Renal cortical epithelial cell (primary cell): ENCODE measurements at regions not wholly inside any gene's neighbourhood (a gene's known extent, or its start where the extent isn't known, plus 50 kb on each side); places are given as distances from the start of the nearest gene placed in this dataset.
"Not testable (repeated sequence)": the region's sequence is repeated elsewhere in the genome, so short reads cannot be mapped to it uniquely, and the experiment has no call there.

ENCODE experiments used
- DNase-seq: peaks from one replicate; pipeline ENCODE4 v3.0.0-alpha.2; 2011; ENCODE audit warnings: low read depth

DNA sequence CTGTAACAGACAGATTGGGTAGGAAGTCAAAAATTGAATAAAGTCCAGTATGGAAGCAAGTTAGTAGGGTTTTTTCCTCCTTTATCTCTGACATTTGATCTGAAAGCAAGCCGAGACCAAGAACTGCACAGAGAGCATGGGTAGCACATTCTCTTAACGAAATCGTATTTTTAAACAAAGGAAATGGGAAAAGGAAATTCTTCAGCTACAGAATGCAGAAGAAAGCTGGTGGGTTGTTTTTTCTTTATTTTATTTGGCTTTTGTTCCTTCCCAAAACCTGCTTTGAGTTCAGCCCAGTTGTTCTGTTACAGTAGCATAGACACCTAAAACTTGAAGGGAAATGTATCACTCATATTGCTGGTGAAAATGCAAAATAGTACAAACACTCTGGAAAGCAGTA is 397.0 kb downstream of the GBE1 start:
- no peak for DNase-seq

- DNase-seq, result no peak
Observed at GRCh38 chr3:81363816-81364215, 397.6 kb downstream of the GBE1 start.

DNA sequence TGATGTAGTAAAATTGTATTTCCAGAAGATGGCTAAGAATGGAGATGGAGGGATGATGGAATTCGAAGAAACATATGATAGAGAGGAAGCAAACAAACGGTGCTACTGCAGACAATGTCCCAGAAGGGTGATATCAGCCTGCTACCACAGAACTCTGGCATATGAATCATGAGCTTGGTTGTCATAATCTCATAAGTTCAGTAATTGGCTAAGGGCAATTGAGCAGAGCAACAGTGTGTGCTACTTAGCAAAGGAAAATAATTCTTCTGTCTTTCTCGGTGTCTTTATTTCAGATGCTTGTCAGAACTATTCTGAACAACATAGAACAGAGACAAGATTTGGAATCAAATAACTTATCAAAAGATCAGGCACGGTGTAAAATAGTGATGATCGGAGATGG is 407.3 kb downstream of the GBE1 start:
- DNase-seq, result no peak

DNA sequence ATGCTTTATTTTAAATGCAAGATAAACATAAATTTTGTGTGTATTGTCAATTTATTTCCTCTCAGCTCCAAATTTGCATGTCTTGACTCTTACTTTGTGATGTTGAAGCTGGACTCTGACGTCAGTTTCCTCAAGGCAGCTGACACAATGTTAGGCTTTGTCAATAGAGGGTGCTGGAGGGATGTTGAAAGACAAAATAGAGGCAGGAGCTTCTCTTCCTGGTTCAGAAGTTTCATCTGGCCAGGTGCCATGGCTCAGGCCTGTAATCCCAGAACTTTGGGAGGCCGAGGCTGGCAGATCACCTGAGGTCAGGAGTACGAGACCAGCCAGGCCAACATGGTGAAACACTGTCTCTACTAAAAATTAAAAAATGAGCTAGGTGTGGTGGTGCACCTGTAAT is 408.6 kb downstream of the GBE1 start:
- DNase-seq, result peak; percentile 47

- DNase-seq, result no peak
Observed at GRCh38 chr3:81349816-81350340, 411.6 kb downstream of the GBE1 start.

DNA sequence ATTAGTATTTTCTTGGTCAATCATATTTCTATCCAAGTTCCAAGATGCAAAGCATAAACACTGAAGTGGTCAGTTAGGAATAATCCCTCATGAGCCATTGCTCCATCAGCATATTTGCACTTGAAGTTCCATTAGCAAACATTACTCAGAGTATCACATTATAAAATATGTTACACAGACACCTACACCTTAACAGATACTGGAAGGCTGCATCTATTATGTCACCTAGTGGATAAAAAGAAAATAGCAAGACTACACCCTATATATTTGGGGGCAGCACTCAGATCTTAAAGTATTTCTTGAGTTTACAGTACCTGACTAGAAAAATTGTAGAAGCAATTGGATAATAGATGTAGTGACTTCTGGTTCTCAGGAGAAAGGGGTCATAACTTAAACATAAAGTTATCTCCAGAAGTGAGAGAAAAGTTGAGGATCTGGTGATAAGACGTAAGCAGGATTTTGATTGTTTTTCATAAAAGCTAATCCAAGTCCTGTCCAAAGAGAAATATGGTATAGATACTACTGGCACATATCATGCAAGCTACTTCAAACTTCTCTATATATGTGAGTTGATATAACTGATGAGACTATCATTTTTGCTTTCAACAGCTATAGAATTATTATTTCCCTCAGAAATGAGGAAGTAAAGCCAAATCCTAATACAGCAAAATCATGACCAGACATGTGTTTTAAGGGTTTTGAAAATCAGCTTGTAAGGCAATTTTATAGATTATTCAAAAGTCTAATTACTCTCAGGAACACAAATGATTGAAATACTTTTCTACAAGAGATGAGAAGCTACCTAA is 422.2 kb downstream of the GBE1 start:
- peak; percentile 51 for DNase-seq

GRCh38 chr3:81336470-81336869 is 425.0 kb downstream of the GBE1 start:
- DNase-seq, result no peak

- DNase-seq, result not testable (repeated sequence)
Observed at GRCh38 chr3:81329835-81330234, 431.6 kb downstream of the GBE1 start.

- no peak for DNase-seq
Observed at GRCh38 chr3:81326245-81326644, 435.2 kb downstream of the GBE1 start.

- no peak for DNase-seq
Observed at GRCh38 chr3:81320862-81321261, 440.6 kb downstream of the GBE1 start.

DNA sequence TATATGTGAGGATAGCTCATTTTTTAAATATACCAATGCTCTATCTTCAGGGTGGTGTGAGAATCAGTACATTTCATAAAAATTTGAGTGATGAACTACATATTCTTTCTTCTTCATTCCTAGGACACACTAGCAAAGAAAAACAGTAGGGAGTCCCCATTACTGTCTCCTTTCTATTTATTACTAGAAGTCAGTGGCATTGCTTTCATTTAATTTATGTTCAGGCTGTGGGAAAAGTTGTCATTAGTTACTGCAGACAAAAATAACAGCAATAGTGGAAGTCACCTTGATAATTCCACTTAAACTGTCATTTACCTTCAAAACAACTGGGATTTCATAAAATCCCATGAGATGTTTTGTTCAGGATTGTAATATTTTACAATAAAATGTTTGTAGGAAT is 446.4 kb downstream of the GBE1 start:
- DNase-seq, result no peak

GRCh38 chr3:81311321-81311720 is 450.1 kb downstream of the GBE1 start:
- no peak for DNase-seq

DNA sequence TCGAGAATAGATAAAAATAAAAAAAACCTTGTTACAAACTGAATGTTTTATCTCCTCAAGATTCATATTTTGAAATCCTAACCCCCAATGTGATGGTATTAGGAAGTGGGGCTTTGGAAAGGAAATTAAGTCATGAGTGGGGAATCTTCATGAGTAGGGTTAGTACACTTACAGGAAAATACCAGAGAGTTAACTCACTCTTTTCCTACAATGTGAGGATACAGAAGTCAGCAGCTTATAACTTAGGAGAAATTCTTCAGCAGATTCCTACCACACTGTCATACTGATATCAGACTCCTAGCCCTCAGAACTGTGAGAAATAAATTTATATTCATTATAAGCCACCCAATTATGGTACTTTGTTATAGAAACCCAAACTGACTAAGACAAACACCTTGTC is 453.1 kb downstream of the GBE1 start:
- peak; percentile 3 for DNase-seq

GRCh38 chr3:81307221-81307620 is 454.2 kb downstream of the GBE1 start:
- no peak for DNase-seq

DNA sequence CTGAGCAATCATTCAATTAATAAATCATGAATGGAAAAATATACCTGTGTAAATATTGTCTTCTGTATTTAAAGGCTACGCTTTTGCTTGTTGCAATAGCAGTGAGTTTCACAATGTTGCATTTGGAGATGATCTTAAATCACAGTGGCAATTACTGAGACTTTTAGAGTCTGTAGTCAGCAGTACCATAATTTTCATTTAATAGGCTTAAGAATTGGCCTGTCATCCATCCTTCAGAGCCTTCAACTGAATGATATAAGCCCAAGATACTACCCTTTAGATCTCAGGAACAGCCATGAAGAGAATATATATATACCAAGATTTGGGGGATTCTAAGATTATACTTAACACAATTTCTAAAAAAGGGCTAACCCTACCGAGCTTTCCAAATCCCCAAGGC is 458.1 kb downstream of the GBE1 start:
- no peak for DNase-seq

- DNase-seq, result peak; percentile 48
Observed at GRCh38 chr3:81302045-81302444, 459.4 kb downstream of the GBE1 start.

- DNase-seq, result no peak
Observed at GRCh38 chr3:81301230-81301629, 460.2 kb downstream of the GBE1 start.

- DNase-seq, result peak; percentile 78
Observed at GRCh38 chr3:81300324-81300927, 461.0 kb downstream of the GBE1 start.

DNA sequence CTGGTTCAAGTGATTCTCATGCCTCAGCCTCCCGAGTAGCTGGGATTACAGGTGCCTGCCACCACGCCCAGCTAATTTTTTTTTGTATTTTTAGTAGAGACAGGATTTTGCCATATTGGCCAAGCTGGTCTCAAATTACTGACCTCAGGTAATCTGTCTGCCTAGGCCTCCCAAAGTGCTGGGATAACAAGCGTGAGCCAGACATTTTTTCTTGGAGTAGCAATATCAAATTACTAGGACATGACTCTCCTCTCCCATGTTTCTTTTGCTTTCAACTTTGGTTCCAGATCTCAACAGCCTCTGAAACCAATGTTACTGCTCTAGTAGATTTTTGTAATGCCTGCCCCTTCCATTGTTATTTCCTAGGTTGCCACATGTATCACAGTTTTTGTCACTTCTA is 462.0 kb downstream of the GBE1 start:
- DNase-seq, result no peak

- no peak for DNase-seq
Observed at GRCh38 chr3:81295906-81296577, 465.4 kb downstream of the GBE1 start.

DNA sequence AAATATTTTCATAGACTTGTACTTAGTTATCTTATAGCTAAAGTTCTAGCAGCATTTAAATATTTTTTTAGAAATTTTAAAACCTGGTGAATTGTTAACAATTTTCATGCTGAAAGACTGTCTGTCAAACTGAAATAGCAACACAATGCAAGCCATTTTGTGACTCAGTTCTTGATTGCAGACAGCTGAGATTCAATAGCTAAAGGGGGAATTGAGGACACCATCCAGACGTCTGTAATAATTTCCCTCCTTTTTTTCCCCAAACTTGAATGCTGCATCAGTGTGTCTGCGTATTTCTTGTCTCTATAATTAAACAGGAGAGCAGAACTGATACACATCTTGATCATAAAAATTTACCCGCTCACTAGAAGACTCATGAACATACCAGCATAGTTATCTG is 468.3 kb downstream of the GBE1 start:
- no peak for DNase-seq

DNA sequence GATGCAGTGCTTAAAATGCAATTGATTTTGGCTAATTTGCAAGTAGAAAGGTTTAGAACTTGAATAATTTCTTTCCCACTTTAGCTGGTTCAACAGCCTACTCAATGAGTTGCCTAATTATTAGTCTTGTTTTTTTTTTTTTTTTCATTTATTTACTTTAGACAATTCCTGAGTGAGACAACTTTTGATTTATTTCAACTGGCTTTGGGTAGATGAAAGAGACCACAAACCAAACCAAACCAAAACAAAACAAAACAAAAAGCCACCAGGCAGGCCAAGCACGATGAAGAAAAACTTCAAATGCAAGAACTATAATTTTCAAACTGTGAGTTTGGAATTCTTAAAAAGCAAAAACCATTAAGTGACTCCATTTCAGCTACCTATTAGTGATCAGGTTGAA is 469.9 kb downstream of the GBE1 start:
- peak; percentile 73 for DNase-seq

- DNase-seq, result peak; percentile 26
Observed at GRCh38 chr3:81289676-81290075, 471.8 kb downstream of the GBE1 start.
